ENCODE measurements at regions not wholly inside any gene's neighbourhood (a gene's known extent, or its start where the extent isn't known, plus 50 kb on each side); places are given as distances from the start of the nearest gene placed in this dataset.
"Not testable (repeated sequence)": the region's sequence is repeated elsewhere in the genome, so short reads cannot be mapped to it uniquely, and the experiment has no call there.

GRCh38 chr3:178967177-178967532, 104.5 kb downstream of the ZMAT3 start:
- no peak for DNase-seq (ENCODE audit: low read depth, low spot score)
- no peak overlapping the region for H3K4me3 ChIP-seq (ENCODE audit: low read length)

- H3K4me3 ChIP-seq (ENCODE audit: low read length): no peak overlapping the region
- DNase-seq (ENCODE audit: low read depth, low spot score): peak; percentile 50
Measured at GRCh38 chr3:178966299-178967176, 105.1 kb downstream of the ZMAT3 start.

GRCh38 chr3:178964551-178964950, 107.1 kb downstream of the ZMAT3 start:
- no peak for DNase-seq (ENCODE audit: low read depth, low spot score)
- H3K4me3 ChIP-seq (ENCODE audit: low read length): no peak overlapping the region

- H3K4me3 ChIP-seq (ENCODE audit: low read length): no peak overlapping the region
- DNase-seq (ENCODE audit: low read depth, low spot score): no peak
Measured at GRCh38 chr3:178960918-178961317, 110.7 kb downstream of the ZMAT3 start.

DNA sequence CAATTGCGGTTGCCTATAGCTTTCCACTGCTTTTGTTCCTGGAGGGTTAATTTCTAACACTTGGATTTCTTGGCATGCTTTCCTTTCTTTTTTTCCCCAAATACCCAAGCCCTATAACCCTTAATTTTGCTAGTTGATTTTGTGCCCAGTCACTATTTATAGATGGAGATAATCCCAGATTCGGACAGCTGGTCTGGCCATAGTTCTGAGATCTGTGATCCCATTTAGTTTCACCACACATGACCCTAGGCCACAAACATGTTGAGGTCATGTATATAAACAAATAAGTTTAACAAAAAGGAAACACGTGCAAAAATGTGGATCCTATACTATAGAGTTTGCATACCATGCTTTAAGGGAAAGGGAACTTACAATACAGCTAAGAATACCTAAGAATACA, 111.4 kb downstream of the ZMAT3 start:
- H3K4me3 ChIP-seq (ENCODE audit: low read length): no peak overlapping the region
- no peak for DNase-seq (ENCODE audit: low read depth, low spot score)

DNA sequence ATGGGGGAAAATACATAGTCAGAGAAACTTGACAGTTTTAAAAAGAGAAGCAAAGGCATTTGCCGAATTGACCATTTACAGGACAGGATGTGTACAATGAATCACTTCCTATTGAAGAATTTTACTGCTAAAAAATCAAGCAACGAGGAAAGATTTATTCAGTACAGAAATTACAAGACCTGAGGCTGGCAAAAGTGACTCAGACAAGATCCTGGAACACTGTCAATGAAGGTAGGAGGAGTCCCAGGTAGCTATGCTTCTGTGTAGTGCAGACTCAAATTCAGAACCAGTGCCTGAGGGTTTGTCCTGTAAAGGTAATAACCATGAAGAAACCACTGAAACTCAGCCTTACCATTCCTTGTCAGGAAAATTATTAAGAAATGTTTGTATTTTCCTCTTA, 120.9 kb downstream of the ZMAT3 start:
- DNase-seq (ENCODE audit: low read depth, low spot score): no peak

GRCh38 chr3:178949896-178950295, 121.7 kb downstream of the ZMAT3 start:
- H3K4me3 ChIP-seq (ENCODE audit: low read length): no peak overlapping the region
- no peak for DNase-seq (ENCODE audit: low read depth, low spot score)

More for the DNA sequence above, 120.9 kb downstream of the ZMAT3 start:
- H3K4me3 ChIP-seq (ENCODE audit: low read length): no peak overlapping the region

DNA sequence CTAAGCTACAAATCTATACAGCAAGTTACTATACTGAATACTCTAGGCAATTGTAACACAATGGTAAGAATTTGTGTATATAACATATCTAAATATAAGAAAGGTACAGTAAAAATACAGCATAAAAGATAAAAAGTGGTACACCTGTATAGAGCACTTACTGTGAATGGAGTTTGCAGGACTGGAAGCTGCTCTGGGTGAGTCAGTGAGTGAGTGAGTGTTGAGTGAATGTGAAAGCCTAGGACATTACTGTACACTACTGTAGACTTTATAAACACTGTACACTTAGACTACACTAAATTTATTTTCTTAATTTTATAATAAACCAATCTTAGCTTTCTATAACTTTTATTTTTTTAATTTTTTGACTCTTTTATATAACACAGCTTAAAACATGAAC, 123.1 kb downstream of the ZMAT3 start:
- DNase-seq (ENCODE audit: low read depth, low spot score): no peak
- no peak overlapping the region for H3K4me3 ChIP-seq (ENCODE audit: low read length)

- H3K4me3 ChIP-seq (ENCODE audit: low read length): no peak overlapping the region
- DNase-seq (ENCODE audit: low read depth, low spot score): no peak
Measured at GRCh38 chr3:178947738-178948137, 123.9 kb downstream of the ZMAT3 start.

- not testable (repeated sequence) for H3K4me3 ChIP-seq (ENCODE audit: low read length); DNase-seq (ENCODE audit: low read depth, low spot score)
Measured at GRCh38 chr3:178942261-178942660, 129.3 kb downstream of the ZMAT3 start.

DNA sequence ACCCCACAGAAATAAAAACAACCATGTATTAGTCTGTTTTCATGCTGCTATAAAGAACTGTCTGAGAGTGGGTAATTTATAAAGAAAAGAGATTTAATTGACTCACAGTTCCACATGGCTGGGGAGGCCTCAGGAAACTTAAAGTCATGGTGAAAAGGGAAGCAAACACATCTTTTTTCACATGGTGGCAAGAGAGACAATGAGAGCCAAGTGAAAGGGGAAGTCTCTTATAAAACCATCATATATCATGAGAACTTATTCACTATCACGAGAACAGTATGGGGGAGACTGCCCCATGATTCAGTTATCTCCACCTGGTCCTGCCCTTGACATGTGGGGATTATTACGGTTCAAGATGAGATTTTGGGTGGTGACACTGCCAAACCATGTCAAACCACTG, 141.5 kb downstream of the ZMAT3 start:
- no peak for DNase-seq (ENCODE audit: low read depth, low spot score)
- no peak overlapping the region for H3K4me3 ChIP-seq (ENCODE audit: low read length)

- H3K4me3 ChIP-seq (ENCODE audit: low read length): no peak overlapping the region
- no peak for DNase-seq (ENCODE audit: low read depth, low spot score)
Measured at GRCh38 chr3:178916223-178916622, 155.4 kb downstream of the ZMAT3 start.

DNA sequence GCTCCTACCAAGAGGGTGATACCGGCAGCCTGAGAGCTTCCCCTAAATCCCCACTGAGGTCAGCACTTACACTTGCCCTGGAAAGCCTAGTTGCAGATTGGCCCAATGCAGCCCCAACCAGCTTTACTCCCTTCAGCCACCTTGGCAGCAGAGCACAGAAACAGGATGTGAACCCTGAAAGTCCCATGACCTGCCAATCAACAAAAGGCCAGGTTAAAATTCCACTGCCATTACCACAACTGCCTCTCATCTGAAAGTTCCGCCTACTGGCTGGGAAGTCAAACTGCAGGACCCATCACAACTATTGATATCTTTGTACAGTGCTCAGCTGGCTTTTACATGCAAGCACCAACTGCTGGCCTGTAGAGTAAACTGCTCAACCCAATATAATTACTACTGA, 156.2 kb downstream of the ZMAT3 start:
- no peak overlapping the region for H3K4me3 ChIP-seq (ENCODE audit: low read length)
- DNase-seq (ENCODE audit: low read depth, low spot score): no peak

DNA sequence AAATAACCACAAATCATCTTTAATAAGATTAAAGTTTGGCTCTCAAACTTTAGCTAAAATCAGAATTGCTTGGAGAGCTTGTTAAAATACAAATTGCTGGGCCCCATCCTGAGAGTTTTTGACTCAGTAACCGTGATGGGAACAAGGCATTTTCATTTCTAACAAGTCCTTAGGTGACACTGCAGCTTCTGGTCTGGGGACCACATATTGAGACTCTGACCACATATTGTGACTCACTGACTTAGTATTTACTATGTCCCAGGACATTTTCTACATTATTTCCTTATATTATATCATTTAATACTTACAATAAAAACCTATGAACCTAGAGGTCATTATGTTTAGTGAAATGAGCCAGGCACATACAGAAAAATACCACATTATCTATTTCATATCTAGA, 164.5 kb downstream of the ZMAT3 start:
- no peak overlapping the region for H3K4me3 ChIP-seq (ENCODE audit: low read length)
- DNase-seq (ENCODE audit: low read depth, low spot score): no peak

DNA sequence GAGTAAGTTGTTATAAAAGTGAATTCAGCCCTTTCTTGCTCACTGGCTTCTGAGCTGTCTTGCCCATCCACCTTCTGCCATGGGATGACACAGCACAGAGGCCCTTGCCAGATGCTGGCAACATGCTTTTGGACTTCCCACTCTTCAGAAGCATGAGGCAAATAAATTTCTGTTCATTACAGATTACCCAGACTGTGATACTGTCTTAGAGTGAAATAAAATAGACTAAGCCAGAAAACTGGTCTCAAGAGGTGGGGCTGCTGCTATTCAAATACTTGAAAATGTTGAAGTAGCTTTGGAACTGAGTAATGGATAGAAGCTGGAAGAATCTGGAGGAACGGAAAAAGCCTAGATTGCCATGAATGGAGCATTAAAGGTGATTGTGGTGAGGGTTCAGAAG, 170.4 kb downstream of the ZMAT3 start:
- no peak for DNase-seq (ENCODE audit: low read depth, low spot score)
- no peak overlapping the region for H3K4me3 ChIP-seq (ENCODE audit: low read length)

- no peak for DNase-seq (ENCODE audit: low read depth, low spot score)
- no peak overlapping the region for H3K4me3 ChIP-seq (ENCODE audit: low read length)
Measured at GRCh38 chr3:178900029-178900646, 171.5 kb downstream of the ZMAT3 start.

GRCh38 chr3:178895178-178895789, 176.3 kb downstream of the ZMAT3 start:
- DNase-seq (ENCODE audit: low read depth, low spot score): no peak
- no peak overlapping the region for H3K4me3 ChIP-seq (ENCODE audit: low read length)
